HG03095 (cell line): ENCODE measurements at regions not wholly inside any gene's neighbourhood (a gene's known extent, or its start where the extent isn't known, plus 50 kb on each side); places are given as distances from the start of the nearest gene placed in this dataset.
"Not testable (repeated sequence)": the region's sequence is repeated elsewhere in the genome, so short reads cannot be mapped to it uniquely, and the experiment has no call there.

ENCODE experiments used
- ATAC-seq: cut with Tn5 transposase; IDR thresholded peaks from one replicate; pipeline ENCODE4 v1.9.1; 2021; ENCODE audit warnings: moderate library complexity; ENCODE audit not compliant: unreplicated experiment

DNA sequence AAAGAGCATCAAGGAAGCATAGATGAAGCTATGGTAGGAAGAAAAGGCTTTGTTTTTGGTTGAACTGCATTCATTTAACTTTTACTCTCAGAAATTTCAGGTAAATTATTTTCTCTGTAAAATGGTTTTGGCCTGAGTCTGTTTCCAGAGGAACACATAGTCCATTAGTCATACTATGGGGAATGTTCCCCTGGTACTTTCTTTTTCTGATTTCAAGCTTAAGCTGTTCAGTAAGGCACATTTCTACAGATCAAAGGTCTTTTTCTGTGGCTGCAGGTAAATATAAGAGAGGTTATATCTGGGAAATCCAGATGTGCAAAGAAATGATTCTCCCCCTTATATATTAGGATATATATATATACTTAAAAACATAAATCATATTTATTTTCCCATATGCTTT is 1744.4 kb upstream of the ADGRL3 start:
- ATAC-seq, result no peak

DNA sequence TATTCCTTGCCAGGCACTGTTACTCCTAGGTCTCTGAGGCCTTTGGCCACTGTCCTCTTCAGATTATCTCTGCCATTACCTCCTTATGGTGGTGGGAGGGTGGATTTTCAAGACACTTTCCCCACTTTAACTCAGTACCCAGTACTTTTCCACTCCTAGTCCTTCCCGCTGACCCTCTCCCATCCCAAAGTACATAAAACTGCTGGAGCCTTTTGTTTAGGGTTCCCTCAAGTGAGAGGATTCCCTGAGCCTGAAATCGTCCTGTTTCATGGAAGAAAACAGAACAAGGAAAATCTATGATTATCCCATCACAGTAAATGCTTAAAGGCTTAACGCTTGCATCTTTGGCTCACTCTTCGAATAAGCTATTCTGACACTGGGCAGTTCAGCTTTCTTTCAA is 1742.5 kb upstream of the ADGRL3 start:
- ATAC-seq, result no peak

GRCh38 chr4:59484944-59485343 is 1715.2 kb upstream of the ADGRL3 start:
- no peak for ATAC-seq

- ATAC-seq, result no peak
These were observed 1700.0 kb upstream of the ADGRL3 start for GRCh38 chr4:59500103-59500502.

DNA sequence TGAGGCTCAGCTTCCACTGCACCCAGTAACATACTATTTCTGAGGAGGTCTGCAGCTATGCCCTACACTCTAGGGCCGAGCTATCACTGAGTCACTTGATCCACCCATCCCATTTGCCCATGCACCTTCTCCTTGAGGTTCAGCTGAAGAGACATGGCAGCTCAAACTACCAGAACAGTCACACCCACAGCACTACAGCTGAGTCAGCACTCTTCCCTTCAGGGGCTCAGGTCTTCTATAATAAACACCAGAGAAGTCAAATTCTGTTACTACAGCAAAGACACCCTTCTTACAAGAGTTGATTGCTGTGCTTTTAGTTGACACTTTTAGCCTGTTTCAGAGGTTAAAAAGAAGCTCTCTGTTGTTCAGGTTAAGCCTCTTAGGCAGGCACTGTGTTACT is 1696.4 kb upstream of the ADGRL3 start:
- no peak for ATAC-seq

- ATAC-seq, result not testable (repeated sequence)
These were observed 1688.3 kb upstream of the ADGRL3 start for GRCh38 chr4:59511809-59512208.

GRCh38 chr4:59517007-59517406 is 1683.1 kb upstream of the ADGRL3 start:
- ATAC-seq, result no peak

- no peak for ATAC-seq
These were observed 1681.9 kb upstream of the ADGRL3 start for GRCh38 chr4:59518005-59518823.

DNA sequence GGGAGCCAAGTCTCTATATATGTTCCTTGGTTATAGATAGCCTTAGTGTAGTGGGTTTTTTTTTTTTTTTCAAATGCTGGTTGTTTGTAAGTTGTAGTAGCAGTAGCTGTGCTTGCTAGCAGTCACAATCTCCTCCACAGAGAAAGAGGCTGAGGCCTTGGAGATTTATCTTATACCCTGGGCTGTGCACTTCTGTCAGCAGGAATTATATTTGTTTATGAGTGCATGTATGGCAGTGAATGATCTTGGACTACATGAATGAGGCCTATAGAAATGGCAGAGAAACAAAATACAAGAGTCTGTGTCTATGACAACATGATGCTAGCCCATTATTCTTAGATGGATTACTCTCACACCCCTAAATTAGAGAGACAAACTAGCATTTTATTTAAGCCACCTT is 1674.2 kb upstream of the ADGRL3 start:
- ATAC-seq, result no peak

DNA sequence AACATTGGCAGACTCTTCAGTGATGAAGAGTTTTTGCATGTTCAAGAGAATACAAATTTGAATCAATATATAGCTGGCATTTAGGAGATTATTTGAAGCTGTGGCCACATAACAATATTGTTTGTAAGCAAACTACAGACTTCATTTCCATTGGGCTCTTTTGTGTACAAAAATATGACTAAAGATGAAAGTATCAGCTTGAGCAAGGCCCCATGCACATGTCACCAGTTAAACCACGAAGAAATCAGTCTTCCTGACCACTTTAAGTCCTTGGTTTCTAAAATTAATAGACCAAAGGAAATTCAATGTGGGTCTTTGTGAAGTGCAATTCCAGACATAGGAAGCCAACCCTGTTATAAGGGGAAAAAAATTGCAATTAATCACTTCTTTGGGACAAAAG is 1664.6 kb upstream of the ADGRL3 start:
- ATAC-seq, result no peak

- no peak for ATAC-seq
These were observed 1663.7 kb upstream of the ADGRL3 start for GRCh38 chr4:59536428-59536827.

DNA sequence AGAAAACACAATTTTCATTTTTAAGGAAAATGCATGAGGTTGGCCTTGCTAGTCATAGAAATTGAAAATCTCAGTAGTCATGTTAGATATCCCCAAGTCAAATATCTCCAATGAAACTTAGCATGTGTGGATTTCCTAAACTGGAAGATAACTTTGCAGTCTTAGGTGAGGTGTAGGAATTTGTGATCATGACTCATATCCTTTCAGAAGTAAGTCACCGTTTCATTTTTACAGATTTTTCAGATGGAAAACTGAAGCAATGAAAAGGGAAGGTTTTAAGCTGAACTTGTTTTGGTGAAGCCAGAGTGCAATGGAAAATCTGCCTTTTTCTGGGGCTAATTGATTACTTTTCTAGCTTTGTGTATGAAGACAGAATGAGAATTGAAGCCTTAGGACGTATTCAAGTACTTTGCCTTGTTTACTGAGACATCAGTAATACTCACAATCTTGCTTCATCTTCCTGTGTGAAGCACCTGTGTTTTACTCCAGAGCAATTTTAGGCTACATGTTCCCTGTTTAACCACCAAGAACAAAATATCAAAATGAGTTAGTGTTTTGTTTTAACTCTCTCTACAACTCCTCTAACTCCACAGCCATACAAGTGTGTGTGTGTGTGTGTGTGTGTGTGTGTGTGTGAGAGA is 1662.8 kb upstream of the ADGRL3 start:
- ATAC-seq, result no peak

- ATAC-seq, result no peak
These were observed 1660.7 kb upstream of the ADGRL3 start for GRCh38 chr4:59539401-59539800.

GRCh38 chr4:59540311-59540710 is 1659.8 kb upstream of the ADGRL3 start:
- ATAC-seq, result no peak

DNA sequence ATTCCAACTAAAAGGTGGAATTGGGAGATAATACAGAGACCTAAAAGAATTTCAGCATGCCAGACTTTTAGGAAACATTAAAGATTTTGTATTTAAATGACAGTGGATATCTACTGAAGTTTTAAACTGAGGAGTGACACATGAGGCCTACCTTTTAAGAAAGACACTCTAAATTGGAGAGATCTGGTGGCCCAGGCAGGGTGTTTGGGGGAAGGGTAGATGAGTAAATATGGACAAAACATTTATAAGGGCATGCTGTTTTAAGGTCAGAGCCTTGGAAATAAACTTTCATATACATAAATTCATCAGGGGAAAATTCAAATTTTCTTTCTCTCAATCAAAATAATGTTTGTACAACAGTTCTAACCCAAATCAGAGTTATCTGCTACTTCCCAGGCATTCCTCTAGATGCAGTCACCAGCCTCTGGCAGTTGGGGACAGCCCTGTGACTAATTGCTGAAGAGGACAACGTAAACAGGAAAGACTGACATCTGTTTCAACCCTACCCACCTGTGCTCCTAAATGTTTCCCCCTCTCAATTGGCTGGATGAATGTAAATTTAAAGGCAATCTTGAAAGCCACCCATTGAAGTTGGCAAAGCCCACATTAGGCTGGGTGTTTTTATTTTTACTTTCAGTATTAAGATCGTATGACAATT is 1646.9 kb upstream of the ADGRL3 start:
- peak; percentile 94 for ATAC-seq

DNA sequence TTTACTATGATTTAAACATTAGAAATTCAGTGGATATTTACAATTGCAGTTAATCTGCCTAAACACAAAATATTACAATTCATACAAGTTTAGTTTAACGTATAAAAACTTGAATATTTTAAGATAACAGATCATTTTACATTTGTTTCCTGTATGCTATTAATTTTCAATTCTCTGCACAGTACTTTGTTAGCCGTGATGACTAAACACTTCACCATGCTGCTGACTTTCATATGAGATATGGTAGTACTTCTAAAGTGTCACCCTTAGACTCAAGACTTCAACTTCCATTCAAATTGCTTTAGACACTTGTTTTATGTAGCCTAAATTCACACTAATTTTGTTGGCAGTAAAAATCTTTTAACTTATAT is 1646.4 kb upstream of the ADGRL3 start:
- ATAC-seq, result no peak

DNA sequence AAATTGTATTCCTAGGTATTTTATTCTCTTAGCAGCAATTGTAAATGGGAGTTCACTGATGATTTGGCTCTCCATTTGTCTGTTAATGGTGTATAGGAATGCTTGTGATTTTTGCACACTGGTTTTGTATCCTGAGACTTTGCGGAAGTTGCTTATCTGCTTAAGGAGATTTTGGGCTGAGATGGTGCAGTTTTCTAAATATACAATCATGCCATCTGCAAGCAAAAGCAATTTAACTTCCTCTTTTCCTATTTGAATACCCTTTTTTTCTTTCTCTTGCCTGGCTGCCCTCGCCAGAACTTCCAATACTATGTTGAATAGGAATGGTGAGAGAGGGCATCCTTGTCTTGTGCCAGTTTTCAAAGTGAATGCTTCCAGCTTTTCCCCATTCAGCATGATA is 1643.9 kb upstream of the ADGRL3 start:
- ATAC-seq, result not testable (repeated sequence)

DNA sequence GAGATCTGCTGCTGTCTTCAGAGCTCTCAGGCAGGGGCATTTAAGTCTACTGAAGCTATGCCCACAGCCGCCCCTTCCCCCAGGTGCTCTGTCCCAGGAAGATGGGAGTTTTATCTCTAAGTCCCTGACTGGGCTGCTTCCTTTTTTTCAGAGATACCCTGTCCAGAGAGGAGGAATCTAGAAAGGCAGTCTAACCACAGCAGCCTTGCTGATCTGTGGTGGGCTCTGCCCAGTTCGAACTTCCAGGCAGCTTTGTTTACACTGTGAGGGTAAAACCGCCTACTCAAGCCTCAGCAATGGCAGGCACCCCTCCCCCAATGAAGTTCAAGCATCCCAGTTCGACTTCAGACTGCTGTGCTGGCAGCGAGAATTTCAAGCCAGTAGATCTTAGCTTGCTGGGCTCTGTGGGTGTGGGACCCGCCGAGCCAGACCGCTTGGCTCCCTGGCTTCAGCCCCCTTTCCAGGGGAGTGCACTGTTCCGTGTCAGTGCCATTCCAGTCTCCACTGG is 1639.9 kb upstream of the ADGRL3 start:
- not testable (repeated sequence) for ATAC-seq

- ATAC-seq, result no peak
These were observed 1634.3 kb upstream of the ADGRL3 start for GRCh38 chr4:59565836-59566235.

- ATAC-seq, result peak; percentile 88
These were observed 1629.2 kb upstream of the ADGRL3 start for GRCh38 chr4:59570860-59571476.

DNA sequence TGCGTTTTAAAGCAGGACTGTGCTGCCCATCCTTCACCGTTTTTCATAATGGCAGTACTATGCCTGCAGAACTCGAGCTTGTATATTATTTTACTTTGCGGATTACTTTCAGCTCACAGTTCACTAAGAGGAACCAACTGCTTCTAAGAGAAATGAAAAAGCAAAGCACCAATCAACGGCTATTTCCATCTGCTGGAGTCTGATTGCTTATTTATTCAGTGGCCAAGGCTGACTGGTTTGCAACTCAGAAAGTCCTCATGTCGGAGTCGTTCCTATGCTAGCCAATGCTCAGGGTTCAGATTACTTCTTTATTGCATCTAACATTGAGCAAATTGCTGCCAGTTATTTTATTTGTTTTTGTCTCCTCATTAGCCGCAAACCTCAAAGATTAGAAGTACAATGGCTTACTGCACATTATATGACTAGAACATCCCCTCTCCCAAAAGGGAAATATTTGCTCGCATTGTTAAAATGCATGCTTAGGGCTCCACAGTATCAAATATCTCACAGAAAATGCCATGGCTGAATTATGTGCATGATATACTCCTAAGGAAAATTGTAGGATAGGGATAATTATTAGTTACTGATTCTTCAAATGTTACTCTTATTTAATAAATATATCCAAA is 1628.2 kb upstream of the ADGRL3 start:
- no peak for ATAC-seq
